ENCODE measurements at regions not wholly inside any gene's neighbourhood (a gene's known extent, or its start where the extent isn't known, plus 50 kb on each side); places are given as distances from the start of the nearest gene placed in this dataset.

GRCh38 chr11:104812103-104812788 lies 86.0 kb downstream of the CASP12 start:
- TF ChIP-seq, protein P1, sequence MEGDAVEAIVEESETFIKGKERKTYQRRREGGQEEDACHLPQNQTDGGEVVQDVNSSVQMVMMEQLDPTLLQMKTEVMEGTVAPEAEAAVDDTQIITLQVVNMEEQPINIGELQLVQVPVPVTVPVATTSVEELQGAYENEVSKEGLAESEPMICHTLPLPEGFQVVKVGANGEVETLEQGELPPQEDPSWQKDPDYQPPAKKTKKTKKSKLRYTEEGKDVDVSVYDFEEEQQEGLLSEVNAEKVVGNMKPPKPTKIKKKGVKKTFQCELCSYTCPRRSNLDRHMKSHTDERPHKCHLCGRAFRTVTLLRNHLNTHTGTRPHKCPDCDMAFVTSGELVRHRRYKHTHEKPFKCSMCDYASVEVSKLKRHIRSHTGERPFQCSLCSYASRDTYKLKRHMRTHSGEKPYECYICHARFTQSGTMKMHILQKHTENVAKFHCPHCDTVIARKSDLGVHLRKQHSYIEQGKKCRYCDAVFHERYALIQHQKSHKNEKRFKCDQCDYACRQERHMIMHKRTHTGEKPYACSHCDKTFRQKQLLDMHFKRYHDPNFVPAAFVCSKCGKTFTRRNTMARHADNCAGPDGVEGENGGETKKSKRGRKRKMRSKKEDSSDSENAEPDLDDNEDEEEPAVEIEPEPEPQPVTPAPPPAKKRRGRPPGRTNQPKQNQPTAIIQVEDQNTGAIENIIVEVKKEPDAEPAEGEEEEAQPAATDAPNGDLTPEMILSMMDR (conservative IDR thresholded peaks at IDR 0.05; ENCODE audit: low read length) = no peak
- TF ChIP-seq EZH2phosphoT487 (IDR thresholded peaks at IDR 0.05; ENCODE audit: borderline replicate concordance) = no peak

Measured in Loucy (cell line).